RWPE2 (cell line): ENCODE measurements at regions not wholly inside any gene's neighbourhood (a gene's known extent, or its start where the extent isn't known, plus 50 kb on each side); places are given as distances from the start of the nearest gene placed in this dataset.

Experiments
- ATAC-seq: fragments of 200-7000 bp; cut with Tn5 transposase; 3 replicates; pipeline ENCODE4 v1.9.1; 2021; ENCODE audit warnings: low read depth
- DNase-seq: peaks from one replicate; pipeline ENCODE4 v3.0.0-alpha.2; 2020; ENCODE audit warnings: low spot score
- H3K27ac ChIP-seq: fragments of 450-650 bp; 2 replicates; pipeline ENCODE4 v1.5.1; 2017; ENCODE audit warnings: mild to moderate bottlenecking; ENCODE audit not compliant: poor library complexity, severe bottlenecking
- H3K27me3 ChIP-seq: fragments of 250-450 bp; sonication (Bioruptor Pico); 2 replicates; pipeline ENCODE4 v1.5.1; 2021; ENCODE audit warnings: mild to moderate bottlenecking, moderate library complexity; ENCODE audit not compliant: insufficient read depth, poor library complexity, severe bottlenecking
- H3K36me3 ChIP-seq: fragments of 250-450 bp; sonication (Bioruptor Pico); 2 replicates; pipeline ENCODE4 v1.5.1; 2020; ENCODE audit warnings: low read depth, mild to moderate bottlenecking, moderate library complexity
- H3K4me1 ChIP-seq: fragments of 250-450 bp; sonication (Bioruptor Pico); 2 replicates; pipeline ENCODE4 v1.5.1; 2021; ENCODE audit warnings: mild to moderate bottlenecking, moderate library complexity; ENCODE audit not compliant: insufficient read depth, poor library complexity, severe bottlenecking
- H3K4me3 ChIP-seq: fragments of 250-450 bp; sonication (Bioruptor Pico); 2 replicates; pipeline ENCODE4 v1.5.1; 2021; ENCODE audit warnings: mild to moderate bottlenecking, moderate library complexity; ENCODE audit not compliant: severe bottlenecking
- H3K9me3 ChIP-seq: fragments of 250-450 bp; sonication (Bioruptor Pico); 2 replicates; pipeline ENCODE4 v1.5.1; 2021; ENCODE audit warnings: mild to moderate bottlenecking, moderate library complexity; ENCODE audit not compliant: severe bottlenecking
- CTCF ChIP-seq: fragments of 450-650 bp; IDR thresholded peaks from one replicate; pipeline ENCODE4 v1.5.1; 2017; ENCODE audit warnings: mild to moderate bottlenecking, moderate library complexity; ENCODE audit not compliant: poor library complexity, severe bottlenecking

- Histone ChIP-seq H3K27ac (no peak overlapping the region), H3K4me3 (no peak overlapping the region), H3K9me3 (no peaks in the 10 kb centered on the region), H3K36me3 (no peaks in the 10 kb centered on the region), H3K4me1 (no peaks in the 10 kb centered on the region), H3K27me3 (no peaks in the 10 kb centered on the region)
- ATAC-seq (no peak), DNase-seq (no peak)
- TF ChIP-seq CTCF: no peak
Measured at GRCh38 chr5:169460896-169461295, 122.7 kb upstream of the SPDL1 start.

- Histone ChIP-seq H3K4me3 (no peak overlapping the region), H3K36me3 (no peaks in the 10 kb centered on the region), H3K27ac (no peak overlapping the region), H3K4me1 (no peaks in the 10 kb centered on the region), H3K27me3 (no peaks in the 10 kb centered on the region), H3K9me3 (no peaks in the 10 kb centered on the region)
- DNase-seq (no peak), ATAC-seq (no peak)
- TF ChIP-seq CTCF: no peak
Measured at GRCh38 chr5:169460123-169460522, 123.5 kb upstream of the SPDL1 start.

- ATAC-seq (no peak), DNase-seq (no peak)
- H3K9me3 ChIP-seq: no peaks in the 10 kb centered on the region
- H3K27me3 ChIP-seq: no peaks in the 10 kb centered on the region
- H3K4me1 ChIP-seq: no peaks in the 10 kb centered on the region
- TF ChIP-seq CTCF: no peak
- H3K36me3 ChIP-seq: no peaks in the 10 kb centered on the region
- H3K4me3 ChIP-seq: no peak overlapping the region
- no peak overlapping the region for H3K27ac ChIP-seq
Measured at GRCh38 chr5:169458221-169458620, 125.4 kb upstream of the SPDL1 start.

GRCh38 chr5:169450464-169450863, 133.1 kb upstream of the SPDL1 start:
- ATAC-seq: peak; percentile 57; the same call in 2 of the 3 replicates
- Histone ChIP-seq H3K27ac (no peak overlapping the region), H3K4me3 (no peak overlapping the region), H3K9me3 (no peaks in the 10 kb centered on the region), H3K27me3 (no peaks in the 10 kb centered on the region), H3K36me3 (no peaks in the 10 kb centered on the region), H3K4me1 (no peaks in the 10 kb centered on the region)
- no peak for TF ChIP-seq CTCF
- DNase-seq: no peak

GRCh38 chr5:169448826-169449225, 134.7 kb upstream of the SPDL1 start:
- Histone ChIP-seq H3K27ac (no peak overlapping the region), H3K4me1 (no peaks in the 10 kb centered on the region), H3K4me3 (no peak overlapping the region), H3K27me3 (no peaks in the 10 kb centered on the region), H3K36me3 (no peaks in the 10 kb centered on the region), H3K9me3 (no peaks in the 10 kb centered on the region)
- DNase-seq (no peak), ATAC-seq (no peak)
- TF ChIP-seq CTCF: no peak
